GM18508 (cell line): ENCODE measurements at regions not wholly inside any gene's neighbourhood (a gene's known extent, or its start where the extent isn't known, plus 50 kb on each side); places are given as distances from the start of the nearest gene placed in this dataset.

ENCODE experiments used
- ATAC-seq: cut with Tn5 transposase; IDR thresholded peaks from one replicate; pipeline ENCODE4 v1.9.1; 2021; ENCODE audit warnings: moderate number of reproducible peaks; ENCODE audit not compliant: insufficient read depth, unreplicated experiment

DNA sequence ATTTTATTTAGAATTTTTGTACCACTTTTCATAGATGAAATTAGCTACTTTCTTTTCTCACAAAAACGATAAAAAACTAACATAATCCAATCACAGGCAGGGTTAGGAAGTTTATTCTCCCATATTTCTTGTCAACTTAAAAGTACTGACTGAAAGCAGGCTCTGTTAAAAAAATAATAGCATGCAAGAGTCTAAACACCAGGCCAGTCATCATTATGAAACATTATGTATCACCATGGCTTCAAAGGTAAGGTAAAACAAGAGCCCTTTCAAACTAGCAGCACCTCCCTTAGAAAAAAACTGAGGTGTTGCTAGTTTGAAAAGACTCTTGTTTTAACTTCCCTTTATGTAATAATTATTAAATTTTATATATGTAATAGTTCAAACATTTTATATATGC lies 848.0 kb downstream of the RNF144A start:
- no peak for ATAC-seq

DNA sequence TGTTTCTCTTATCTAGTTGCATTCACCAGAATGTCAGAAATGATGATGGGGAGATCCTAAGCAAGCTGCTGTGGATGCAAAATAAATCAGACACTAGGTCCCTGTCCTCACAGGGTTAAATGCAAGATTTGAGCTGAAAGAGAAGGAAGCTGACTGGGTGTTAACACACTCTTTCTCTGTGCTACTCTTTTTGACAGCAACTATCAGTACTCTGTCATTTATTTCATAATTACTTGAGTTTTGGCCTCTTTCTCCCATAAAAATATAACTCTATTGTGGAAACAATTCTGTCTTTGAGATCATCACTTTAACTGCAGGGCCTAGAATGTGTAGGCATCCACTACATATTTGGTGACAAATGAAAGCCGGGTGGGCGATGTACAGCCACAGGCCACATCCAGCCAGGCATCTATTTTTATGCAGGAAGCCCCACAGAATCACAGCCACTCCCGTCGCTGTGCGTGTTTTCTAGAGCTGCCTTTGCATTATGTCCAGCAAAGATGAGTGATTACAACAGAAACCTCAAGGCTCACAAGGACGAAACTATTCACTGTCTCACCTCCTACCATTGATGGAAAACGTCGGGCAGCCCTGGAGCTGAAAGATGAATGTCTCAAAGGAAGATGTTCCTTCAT lies 849.0 kb downstream of the RNF144A start:
- no peak for ATAC-seq

DNA sequence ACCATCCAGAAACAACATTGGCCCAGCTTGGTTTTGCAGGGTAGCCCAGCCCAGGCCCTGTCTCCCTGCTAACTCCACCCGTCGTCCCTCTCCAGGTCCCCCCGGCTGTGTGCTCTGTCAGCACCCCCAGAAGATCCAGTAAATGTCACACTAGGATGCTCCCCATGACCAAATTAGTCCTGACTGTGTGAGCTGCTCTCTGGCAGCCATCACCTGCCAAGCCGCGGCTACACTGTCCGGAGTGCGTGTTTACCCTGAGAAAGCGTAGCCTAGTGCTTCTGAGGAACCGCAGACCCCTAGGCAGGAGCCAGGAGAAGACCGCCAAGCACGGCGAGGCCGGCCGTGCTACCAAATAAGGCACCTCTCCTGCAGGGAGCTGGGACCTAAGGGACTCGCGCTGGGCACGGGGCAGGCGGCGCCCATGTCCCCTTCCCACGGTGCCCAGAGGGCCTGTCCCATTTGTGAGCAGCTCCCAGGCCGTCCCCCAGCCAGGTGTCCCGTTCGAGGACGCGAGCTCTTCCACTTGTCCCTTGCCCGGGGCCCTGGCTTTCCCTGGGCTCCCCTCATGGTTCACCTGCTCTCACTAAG lies 849.9 kb downstream of the RNF144A start:
- no peak for ATAC-seq

DNA sequence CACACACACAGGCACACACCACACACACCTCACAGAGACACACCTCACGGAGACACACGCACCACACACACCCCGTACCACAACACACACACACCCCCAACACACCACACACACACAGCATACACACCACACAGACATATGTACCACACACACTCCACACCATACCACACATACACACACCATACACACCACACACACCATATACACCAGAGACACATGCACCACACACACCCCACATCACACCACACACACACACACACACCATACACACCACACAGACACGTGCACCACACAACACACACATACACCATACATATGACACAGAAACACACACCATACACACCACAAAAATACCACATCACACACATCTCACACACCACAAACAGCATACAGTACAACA lies 850.7 kb downstream of the RNF144A start:
- ATAC-seq = no peak

DNA sequence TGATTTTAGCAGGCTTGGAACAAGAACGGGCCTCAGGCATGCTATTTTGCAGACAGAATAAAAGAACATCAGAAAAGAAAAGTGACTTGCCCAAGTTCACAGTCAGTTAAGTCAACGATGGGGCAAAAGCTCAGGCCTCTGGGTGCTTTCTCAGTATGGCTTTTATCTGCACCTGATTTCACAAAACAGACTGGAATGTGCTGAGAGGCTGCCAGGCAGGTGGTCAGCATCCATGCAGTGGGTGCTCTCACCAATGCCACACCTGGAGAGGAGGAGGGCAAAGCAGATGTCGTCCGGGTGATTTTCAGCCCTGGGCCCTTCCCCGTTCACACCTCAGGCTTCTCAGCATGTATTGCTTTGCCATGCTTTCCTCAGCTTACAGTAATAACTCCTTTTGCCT lies 854.6 kb downstream of the RNF144A start:
- no peak for ATAC-seq

DNA sequence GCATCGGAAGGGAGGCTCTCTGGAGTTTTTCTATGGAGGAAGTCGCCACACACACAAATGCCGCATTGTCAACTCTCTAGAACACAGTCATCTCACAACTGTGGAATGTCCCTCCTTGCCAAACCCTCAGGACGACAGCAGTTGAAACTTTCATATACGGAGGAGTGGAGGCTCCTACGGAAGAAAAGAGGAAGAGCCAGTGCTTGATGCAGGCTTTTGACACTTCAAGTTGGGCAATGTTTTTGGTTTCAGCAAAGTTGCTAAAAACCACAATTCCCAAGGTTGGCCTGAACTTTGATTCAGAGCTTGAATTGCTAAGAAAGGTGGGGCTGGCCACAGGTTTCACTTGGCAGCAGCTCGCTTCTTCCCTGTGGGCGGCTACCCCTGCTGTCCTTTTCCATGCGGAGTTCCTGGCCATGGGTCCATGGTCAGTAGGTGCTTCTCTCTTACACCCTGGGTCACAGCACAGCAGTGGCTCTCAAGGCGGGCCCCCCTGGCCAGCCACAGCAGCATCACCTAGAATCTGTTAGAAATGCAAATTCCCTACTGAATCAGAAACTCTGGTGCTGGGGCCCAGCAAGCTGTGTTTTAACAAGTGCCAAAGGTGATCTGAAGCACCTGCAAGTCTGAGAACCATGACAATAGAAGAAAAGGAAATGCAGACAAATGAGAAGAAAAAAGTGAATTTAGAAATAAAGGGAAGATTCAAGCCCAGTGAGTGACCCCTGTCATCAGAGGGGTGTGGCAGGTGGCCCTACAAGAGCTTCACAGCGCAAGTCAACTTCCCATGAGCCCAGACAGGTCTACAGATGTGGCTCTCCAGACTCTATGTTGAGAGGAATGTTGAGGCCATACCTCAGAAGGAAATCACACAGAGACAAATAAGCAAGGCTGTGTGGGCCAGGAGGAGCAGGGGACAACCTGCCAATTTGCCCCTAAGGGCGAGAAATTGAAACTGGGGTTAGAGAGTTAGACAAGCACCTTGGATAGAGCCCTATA lies 856.4 kb downstream of the RNF144A start:
- peak; percentile 78 for ATAC-seq

DNA sequence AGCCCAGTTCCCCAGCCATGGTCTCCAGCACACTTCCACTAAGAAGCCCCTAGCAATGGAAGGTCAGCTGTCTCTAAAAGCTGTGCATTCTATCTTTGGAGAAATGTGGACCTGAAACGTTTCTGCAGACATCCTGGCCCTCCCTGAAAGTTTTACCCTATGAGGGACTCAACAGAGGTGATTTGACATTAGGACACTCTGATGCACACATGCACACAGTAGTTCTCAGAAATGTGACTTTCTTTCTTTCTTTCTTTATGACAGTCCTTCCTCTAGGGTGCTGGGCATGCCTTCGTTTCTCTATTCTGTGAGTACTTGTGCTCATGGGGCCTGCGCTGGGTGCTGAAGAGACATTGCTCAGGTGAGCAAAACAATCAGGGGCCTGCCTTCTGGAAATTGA lies 857.3 kb downstream of the RNF144A start:
- ATAC-seq = no peak

DNA sequence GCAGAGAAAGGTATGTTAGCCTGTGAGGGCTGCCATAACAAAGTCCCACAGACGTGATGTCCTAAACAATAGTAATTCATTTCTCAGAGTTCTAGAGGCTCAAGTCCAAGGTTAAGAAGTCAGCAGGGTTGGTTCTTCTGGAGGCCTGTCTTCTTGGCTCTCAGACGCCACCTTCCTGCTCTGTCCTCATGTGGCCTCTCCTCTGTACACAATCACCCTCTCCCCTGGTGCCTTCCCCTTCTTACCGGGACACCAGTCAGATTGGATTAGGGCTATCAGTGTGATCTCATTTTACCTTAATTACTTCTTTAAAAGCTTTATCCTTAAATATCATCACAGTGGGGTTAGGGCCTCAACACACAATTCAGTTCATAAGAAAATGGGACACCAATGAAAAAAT lies 860.5 kb downstream of the RNF144A start:
- ATAC-seq = no peak

DNA sequence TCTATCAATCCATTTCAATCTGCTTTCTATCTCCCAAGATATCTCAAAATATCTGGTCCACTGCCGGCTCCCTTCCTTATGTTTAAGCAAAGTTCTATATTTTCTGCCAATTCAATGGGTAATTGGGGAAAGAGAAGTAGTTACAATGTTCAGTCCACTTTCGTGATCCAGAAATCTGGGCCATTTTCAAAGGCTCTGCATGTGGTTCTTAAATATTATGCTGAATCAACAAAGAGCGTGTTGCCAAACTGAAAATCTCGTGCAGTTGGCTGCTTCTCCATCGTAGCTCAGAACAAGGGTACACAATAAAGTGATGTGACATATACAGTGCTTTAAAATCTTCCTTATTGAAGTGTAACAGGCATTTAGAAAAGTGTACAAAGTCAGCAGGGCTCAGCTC lies 863.1 kb downstream of the RNF144A start:
- ATAC-seq = no peak

DNA sequence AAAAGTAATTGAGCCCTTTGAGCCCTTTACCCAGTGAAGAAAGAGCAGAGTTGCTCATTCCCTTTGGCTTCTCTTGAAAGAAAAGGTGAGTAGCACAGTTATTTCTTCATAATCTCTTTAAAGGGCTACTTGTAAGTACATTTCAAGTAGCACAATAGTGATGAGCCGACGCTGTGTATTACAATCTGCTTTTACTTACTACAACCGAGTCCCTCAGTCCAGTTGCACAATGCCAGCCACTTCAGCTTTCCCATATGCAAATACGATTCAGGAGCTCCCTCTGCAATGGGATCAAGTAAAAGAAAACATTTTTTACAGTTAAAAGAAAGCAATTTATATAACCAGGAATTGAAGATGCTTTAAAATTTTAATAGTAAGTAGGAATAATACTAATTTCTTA lies 868.5 kb downstream of the RNF144A start:
- no peak for ATAC-seq

DNA sequence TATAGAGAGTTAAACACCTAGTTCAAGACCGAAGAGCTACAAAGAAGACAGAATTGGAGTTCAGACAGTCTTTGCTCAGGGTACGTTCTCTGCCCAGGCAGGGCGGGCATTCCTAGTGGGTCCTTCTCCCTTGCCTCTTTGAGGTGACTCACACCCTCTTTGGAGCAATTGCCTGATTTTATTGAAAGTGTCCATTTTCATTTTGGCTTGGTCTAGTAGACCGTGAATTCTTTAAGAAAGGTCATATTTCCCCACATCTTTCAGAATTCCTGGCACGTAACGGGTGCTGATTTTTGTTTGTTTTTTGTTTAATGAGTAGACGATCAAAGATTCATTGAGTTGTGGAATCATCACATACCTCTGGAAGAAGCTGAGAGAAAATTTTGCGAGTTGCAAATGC lies 871.5 kb downstream of the RNF144A start:
- ATAC-seq = no peak

DNA sequence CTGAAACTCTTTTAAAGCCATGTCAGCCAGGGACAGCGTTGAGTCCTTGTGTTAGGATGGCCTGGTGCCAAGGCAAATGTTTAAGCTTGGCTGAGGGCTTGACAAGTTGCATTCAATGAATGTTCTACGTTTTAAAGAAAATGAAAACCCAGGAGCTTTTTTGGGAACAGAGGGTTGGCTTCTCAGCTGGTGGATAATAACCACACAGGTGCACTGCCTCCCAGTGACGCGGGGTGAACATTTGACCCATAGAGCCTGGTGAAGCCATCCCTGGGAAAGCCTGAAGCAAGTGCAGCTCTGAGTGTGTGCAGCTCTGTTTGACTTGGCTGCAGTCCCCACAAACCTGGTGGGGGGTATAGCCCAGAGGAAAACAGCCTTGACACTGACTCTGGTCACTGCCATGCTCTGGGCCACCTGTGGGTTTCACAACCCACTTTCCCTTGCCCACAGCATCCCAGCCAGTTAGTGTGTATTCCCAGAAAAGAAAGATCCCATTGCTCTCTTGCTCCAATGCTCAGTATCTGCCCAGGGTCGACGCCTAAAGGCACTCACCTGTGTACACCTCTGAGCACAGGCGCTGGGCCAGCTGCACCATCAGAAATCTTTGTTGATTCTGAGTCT lies 874.9 kb downstream of the RNF144A start:
- no peak for ATAC-seq

DNA sequence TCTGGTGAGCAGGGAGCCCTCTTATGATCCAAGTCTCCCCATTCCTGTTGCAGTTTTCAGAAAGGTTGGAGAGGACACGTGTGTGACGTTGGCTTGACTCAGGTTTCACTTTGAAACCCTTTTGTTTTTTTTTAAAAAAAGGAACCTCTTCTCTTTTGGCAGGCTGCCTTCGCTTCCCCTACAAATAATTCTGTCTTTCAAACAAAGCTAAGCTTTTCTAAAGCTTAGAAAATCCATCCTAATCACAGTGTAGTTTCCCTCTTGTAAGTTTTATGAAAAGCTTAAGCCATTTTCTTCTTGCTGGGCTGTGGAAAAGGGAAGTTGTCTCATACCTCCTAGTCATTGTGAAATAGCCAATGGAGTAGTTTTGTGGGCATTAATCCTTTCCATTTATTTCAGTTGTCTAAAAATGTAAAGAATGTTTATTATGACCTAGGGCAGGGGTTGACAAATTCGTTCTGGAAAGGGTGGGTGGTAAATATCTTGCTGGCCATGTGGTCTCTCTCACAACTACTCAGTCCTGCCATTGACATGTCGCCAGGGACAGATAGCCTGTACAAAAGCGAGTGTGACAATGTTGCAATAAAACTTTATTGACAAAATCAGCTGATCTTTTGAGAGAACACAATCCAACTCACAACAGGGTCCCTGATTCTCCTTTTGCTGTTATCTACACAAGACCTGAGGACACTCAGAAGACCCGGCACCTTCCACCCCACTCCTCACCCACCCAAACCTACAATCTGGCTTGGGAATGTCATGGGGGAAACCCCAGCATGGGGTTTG lies 878.8 kb downstream of the RNF144A start:
- ATAC-seq = no peak

DNA sequence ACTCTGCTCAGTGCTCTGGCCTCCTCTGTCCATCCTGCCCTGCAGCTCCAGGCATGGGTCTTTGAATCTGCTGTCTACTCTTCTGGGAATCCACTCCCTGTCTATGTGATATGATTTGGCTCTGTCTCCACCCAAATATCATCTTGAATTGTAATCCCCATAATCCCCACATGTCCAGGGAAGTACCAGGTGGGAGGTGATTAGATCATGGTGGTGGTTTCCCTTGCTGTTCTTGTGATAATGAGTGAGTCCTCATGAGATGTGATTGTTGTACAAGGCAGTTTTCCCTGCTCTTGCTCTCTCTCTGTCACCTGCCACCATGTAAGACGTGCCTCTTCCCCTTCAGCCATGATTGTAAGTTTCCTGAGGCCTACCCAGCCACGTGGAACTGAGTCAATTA lies 881.8 kb upstream of the ID2 start:
- ATAC-seq = no peak

DNA sequence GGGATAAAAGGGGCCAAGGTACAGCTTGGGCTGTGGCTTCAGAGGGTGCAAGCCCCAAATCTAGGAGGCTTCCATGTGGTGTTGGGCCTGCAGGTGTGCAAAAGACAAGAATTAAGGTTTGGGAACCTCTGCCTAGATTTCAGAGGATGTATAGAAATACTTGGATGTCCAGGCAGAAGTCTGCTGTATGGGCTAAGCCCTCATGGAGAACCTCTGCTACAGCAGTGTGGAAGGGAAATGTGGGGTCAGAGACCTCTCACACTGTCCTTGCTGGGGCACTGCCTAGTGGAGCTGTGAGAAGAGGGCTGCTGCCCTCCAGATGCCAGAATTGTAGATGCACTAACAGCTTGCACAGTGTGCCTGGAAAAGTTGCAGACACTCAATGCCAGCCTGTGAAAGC lies 880.6 kb upstream of the ID2 start:
- ATAC-seq = no peak

DNA sequence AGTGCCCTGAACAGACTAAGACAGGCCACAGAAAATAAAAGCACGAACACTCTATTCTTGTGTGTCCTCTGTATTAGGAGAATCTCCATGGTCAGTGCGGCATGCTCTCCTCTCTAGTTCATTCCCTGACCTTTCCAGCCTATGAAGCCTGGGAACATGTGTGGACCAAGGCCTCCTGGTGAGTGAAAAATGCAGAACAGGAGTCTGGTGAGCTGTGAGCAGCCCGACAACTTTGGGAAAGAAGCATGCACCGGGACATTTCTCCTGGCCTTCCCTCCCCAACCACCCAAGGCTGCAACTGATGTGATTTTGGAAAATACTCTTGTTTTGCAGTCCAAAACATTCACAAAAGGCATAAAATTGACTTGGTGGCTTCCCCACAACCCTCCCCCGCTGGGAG lies 878.3 kb upstream of the ID2 start:
- no peak for ATAC-seq

DNA sequence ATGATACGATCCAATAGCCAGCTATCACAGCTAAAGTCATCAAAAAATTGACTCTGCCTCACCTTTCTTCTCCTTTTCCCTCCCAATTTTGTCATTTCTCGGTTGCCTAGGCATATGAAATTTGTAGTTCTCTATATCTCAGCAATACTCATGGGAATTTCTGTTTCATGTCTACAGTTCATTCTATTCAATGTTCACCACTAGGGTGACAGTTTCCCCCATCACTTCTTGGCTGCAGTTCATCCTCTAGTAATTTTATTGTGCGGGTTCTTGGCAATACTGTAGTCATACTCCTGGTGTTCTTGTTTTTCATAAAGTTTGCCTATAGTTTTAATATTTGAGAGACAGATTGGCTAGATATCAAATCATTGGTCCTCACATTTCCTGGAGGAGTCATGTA lies 872.2 kb upstream of the ID2 start:
- no peak for ATAC-seq

DNA sequence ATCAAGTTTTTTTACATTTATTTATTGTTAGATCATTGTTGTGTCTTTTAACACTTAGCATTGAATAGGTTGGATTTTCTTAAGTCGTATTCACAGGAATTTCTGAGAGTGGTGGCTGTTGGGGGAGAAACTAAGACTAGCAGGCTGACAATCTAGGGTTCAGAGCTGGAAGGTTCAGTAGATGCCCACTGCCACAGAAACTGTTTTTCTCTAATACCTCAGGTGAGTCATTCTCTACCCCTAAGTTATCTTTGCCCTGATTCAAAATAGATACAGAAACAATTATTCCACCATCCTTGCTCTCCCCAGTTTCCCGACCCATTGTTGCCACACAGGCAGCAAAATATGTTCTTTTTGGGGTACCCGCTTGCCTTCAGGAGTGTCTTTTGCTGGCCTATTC lies 870.8 kb upstream of the ID2 start:
- ATAC-seq = no peak

DNA sequence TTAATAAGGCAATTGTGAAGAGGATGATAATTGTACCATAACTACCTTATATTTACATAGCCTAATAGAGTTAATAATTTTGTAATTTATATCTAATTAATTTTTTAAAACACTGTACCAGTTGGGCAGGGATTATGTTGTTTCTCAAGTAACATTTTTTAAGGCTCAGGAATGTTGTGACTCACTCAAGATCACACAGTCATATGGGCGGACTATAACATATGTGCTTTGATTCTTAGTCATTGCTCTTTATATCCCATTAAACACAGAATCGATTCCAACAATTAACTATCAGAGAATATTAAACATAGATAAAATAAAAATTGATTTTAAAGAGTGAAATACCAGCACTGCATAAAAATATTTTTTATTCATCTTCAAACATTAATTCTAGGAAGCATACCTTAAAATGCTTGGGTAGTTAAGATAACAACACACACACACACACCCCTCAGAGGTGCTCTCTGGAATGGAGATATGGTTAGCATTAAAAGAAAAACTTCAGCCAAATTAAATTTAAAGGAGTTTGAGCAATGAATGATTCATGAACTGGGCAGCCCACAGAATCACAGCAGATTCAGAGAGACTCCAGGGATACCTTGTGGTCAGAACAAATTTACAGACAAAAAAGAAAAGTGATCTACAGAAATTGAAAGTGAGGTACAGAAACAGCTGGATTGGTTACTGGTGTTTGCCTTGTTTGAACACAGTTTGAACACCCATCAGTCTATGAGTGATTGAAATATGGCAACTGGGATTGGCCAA lies 869.4 kb upstream of the ID2 start:
- no peak for ATAC-seq
